ENCODE measurements at regions not wholly inside any gene's neighbourhood (a gene's known extent, or its start where the extent isn't known, plus 50 kb on each side); places are given as distances from the start of the nearest gene placed in this dataset.

- no peak for TF ChIP-seq POLR2A (IDR thresholded peaks at IDR 0.05)
- TF ChIP-seq POLR2AphosphoS5 (IDR thresholded peaks at IDR 0.05), result no peak
- no peak for TF ChIP-seq CTCF (IDR thresholded peaks at IDR 0.05)
- Histone ChIP-seq H3K9me3 (no peaks in the 10 kb centered on the region), H3K4me1 (replicated peaks) (no peaks in the 10 kb centered on the region), H3K4me3 (no peak overlapping the region), H3K27ac (no peak overlapping the region), H3K27me3 (replicated peaks; ENCODE audit: insufficient read depth) (no peaks in the 10 kb centered on the region), H3K36me3 (no peaks in the 10 kb centered on the region)
- intact Hi-C loops (cut with DNase I), result no loop called here
- WGBS, result 79% methylated on average over 4 of the region's 4 CpGs
- no peak for DNase-seq (ENCODE audit: low spot score)
Observed at GRCh38 chr17:68707031-68707430, 105.9 kb upstream of the FAM20A start.

GRCh38 chr17:68706356-68706920 is 105.3 kb upstream of the FAM20A start:
- no peaks in the 10 kb centered on the region for H3K27me3 ChIP-seq (replicated peaks; ENCODE audit: insufficient read depth)
- TF ChIP-seq POLR2A (IDR thresholded peaks at IDR 0.05), result no peak
- no peak for TF ChIP-seq CTCF (IDR thresholded peaks at IDR 0.05)
- TF ChIP-seq POLR2AphosphoS5 (IDR thresholded peaks at IDR 0.05), result no peak
- no peaks in the 10 kb centered on the region for H3K9me3 ChIP-seq
- WGBS, result 70% methylated on average over 5 of the region's 5 CpGs
- intact Hi-C loops (cut with DNase I), result no loop called here
- H3K27ac ChIP-seq, result no peak overlapping the region
- no peaks in the 10 kb centered on the region for H3K36me3 ChIP-seq
- H3K4me3 ChIP-seq, result no peak overlapping the region
- DNase-seq (ENCODE audit: low spot score), result no peak
- no peaks in the 10 kb centered on the region for H3K4me1 ChIP-seq (replicated peaks)

GRCh38 chr17:68705714-68706076 is 104.5 kb upstream of the FAM20A start:
- intact Hi-C loops (cut with DNase I), result no loop called here
- Histone ChIP-seq H3K9me3 (no peaks in the 10 kb centered on the region), H3K4me3 (no peak overlapping the region), H3K36me3 (no peaks in the 10 kb centered on the region), H3K27ac (no peak overlapping the region), H3K27me3 (replicated peaks; ENCODE audit: insufficient read depth) (no peaks in the 10 kb centered on the region), H3K4me1 (replicated peaks) (no peaks in the 10 kb centered on the region)
- 80% methylated on average over 3 of the region's 3 CpGs for WGBS
- TF ChIP-seq POLR2AphosphoS5 (IDR thresholded peaks at IDR 0.05) (no peak), POLR2A (IDR thresholded peaks at IDR 0.05) (no peak), CTCF (IDR thresholded peaks at IDR 0.05) (no peak)
- DNase-seq (ENCODE audit: low spot score), result no peak

GRCh38 chr17:68704871-68705713 is 103.9 kb upstream of the FAM20A start:
- DNase-seq (ENCODE audit: low spot score), result no peak
- no peaks in the 10 kb centered on the region for H3K9me3 ChIP-seq
- no peak overlapping the region for H3K4me3 ChIP-seq
- H3K4me1 ChIP-seq (replicated peaks), result no peaks in the 10 kb centered on the region
- intact Hi-C loops (cut with DNase I), result no loop called here
- no peaks in the 10 kb centered on the region for H3K36me3 ChIP-seq
- no peak overlapping the region for H3K27ac ChIP-seq
- 72% methylated on average over 11 of the region's 11 CpGs for WGBS
- no peaks in the 10 kb centered on the region for H3K27me3 ChIP-seq (replicated peaks; ENCODE audit: insufficient read depth)
- TF ChIP-seq POLR2A (IDR thresholded peaks at IDR 0.05) (no peak), POLR2AphosphoS5 (IDR thresholded peaks at IDR 0.05) (no peak), CTCF (IDR thresholded peaks at IDR 0.05) (no peak)

GRCh38 chr17:68701046-68701445 is 99.9 kb upstream of the FAM20A start:
- H3K27me3 ChIP-seq (replicated peaks; ENCODE audit: insufficient read depth), result no peaks in the 10 kb centered on the region
- no peak overlapping the region for H3K4me3 ChIP-seq
- H3K9me3 ChIP-seq, result no peaks in the 10 kb centered on the region
- H3K4me1 ChIP-seq (replicated peaks), result no peaks in the 10 kb centered on the region
- no peak overlapping the region for H3K27ac ChIP-seq
- TF ChIP-seq POLR2A (IDR thresholded peaks at IDR 0.05), result no peak
- no peak for TF ChIP-seq CTCF (IDR thresholded peaks at IDR 0.05)
- no peak for TF ChIP-seq POLR2AphosphoS5 (IDR thresholded peaks at IDR 0.05)
- 77% methylated on average over 2 of the region's 2 CpGs for WGBS
- intact Hi-C loops (cut with DNase I), result no loop called here
- no peaks in the 10 kb centered on the region for H3K36me3 ChIP-seq
- DNase-seq (ENCODE audit: low spot score), result no peak
